Colonic mucosa (tissue), 4 donors: ENCODE measurements at regions not wholly inside any gene's neighbourhood (a gene's known extent, or its start where the extent isn't known, plus 50 kb on each side); places are given as distances from the start of the nearest gene placed in this dataset.
"Not testable (repeated sequence)": the region's sequence is repeated elsewhere in the genome, so short reads cannot be mapped to it uniquely, and the experiment has no call there.

ENCODE experiments used
- DNase-seq: peaks from one replicate; pipeline ENCODE4 v3.0.0-alpha.2; 2020
- H3K27ac ChIP-seq: fragments of 200-600 bp; one replicate; pipeline ENCODE4 v1.8.0; 2021
- H3K27me3 ChIP-seq: fragments of 200-600 bp; one replicate; pipeline ENCODE4 v1.8.0; 2021
- H3K36me3 ChIP-seq: fragments of 200-600 bp; one replicate; pipeline ENCODE4 v1.8.0; 2021
- H3K4me1 ChIP-seq: fragments of 200-600 bp; one replicate; pipeline ENCODE4 v1.8.0; 2021; ENCODE audit warnings: mild to moderate bottlenecking
- H3K4me3 ChIP-seq: fragments of 200-600 bp; one replicate; pipeline ENCODE4 v1.8.0; 2021
- H3K9ac ChIP-seq, 2 donors: one replicate each; pipeline ENCODE4 v1.7.0; 2013; ENCODE audit warnings: control low read depth in 2 of 2, low read depth in 2 of 2, low read length in 2 of 2
- H3K9me3 ChIP-seq: fragments of 200-600 bp; one replicate; pipeline ENCODE4 v1.8.0; 2021
- CTCF ChIP-seq: fragments of 200-600 bp; IDR thresholded peaks from one replicate; pipeline ENCODE4 v1.8.0; 2022; ENCODE audit warnings: antibody characterized with exemption, mild to moderate bottlenecking
- intact Hi-C: fragments of 100-400 bp; cut with DNase I; formaldehyde crosslinking; loops from one replicate; pipeline ENCODE4 v1.14.1; 2022
- donor health status: healthy.
- donor health status: DM: no; HTN: no; CAD: no.
- donor health status: DM: no; HTN: no; CAD: no.

- no peaks in the 10 kb centered on the region for H3K9me3 ChIP-seq
- H3K27ac ChIP-seq, result no peak overlapping the region
- no peak for DNase-seq
- TF ChIP-seq CTCF, result no peak
- no peak overlapping the region for H3K9ac ChIP-seq
- H3K36me3 ChIP-seq, result no peaks in the 10 kb centered on the region
- intact Hi-C loops, result no loop called here
- H3K4me1 ChIP-seq, result no peaks in the 10 kb centered on the region
- H3K27me3 ChIP-seq, result no peaks in the 10 kb centered on the region
- H3K4me3 ChIP-seq, result no peak overlapping the region
Measured at GRCh38 chr3:20945892-20946291, 759.9 kb upstream of the SGO1 start.

- no peak overlapping the region for H3K4me3 ChIP-seq
- H3K4me1 ChIP-seq, result no peaks in the 10 kb centered on the region
- no peak overlapping the region for H3K9ac ChIP-seq
- no peak for DNase-seq
- H3K27me3 ChIP-seq, result no peaks in the 10 kb centered on the region
- no peaks in the 10 kb centered on the region for H3K36me3 ChIP-seq
- no peak overlapping the region for H3K27ac ChIP-seq
- H3K9me3 ChIP-seq, result no peaks in the 10 kb centered on the region
- intact Hi-C loops, result no loop called here
- no peak for TF ChIP-seq CTCF
Measured at GRCh38 chr3:20935791-20936190, 749.8 kb upstream of the SGO1 start.

- intact Hi-C loops, result no loop called here
- Histone ChIP-seq H3K27me3 (no peaks in the 10 kb centered on the region), H3K4me1 (no peaks in the 10 kb centered on the region), H3K27ac (no peak overlapping the region), H3K4me3 (no peak overlapping the region), H3K36me3 (no peaks in the 10 kb centered on the region), H3K9me3 (no peaks in the 10 kb centered on the region), H3K9ac (no peak overlapping the region)
- DNase-seq, result no peak
- TF ChIP-seq CTCF, result no peak
Measured at GRCh38 chr3:20931834-20932233, 745.8 kb upstream of the SGO1 start.

- intact Hi-C loops, result no loop called here
- Histone ChIP-seq H3K27ac (no peak overlapping the region), H3K27me3 (no peaks in the 10 kb centered on the region), H3K9me3 (no peaks in the 10 kb centered on the region), H3K9ac (no peak overlapping the region), H3K36me3 (no peaks in the 10 kb centered on the region), H3K4me1 (no peaks in the 10 kb centered on the region), H3K4me3 (no peak overlapping the region)
- TF ChIP-seq CTCF, result no peak
- no peak for DNase-seq
Measured at GRCh38 chr3:20930034-20930433, 744.0 kb upstream of the SGO1 start.

- Histone ChIP-seq H3K9me3 (no peaks in the 10 kb centered on the region), H3K9ac (no peak overlapping the region), H3K36me3 (no peaks in the 10 kb centered on the region), H3K4me3 (no peak overlapping the region), H3K4me1 (no peaks in the 10 kb centered on the region), H3K27me3 (no peaks in the 10 kb centered on the region), H3K27ac (no peak overlapping the region)
- DNase-seq, result no peak
- intact Hi-C loops, result no loop called here
- no peak for TF ChIP-seq CTCF
Measured at GRCh38 chr3:20924646-20925385, 738.8 kb upstream of the SGO1 start.

GRCh38 chr3:20921112-20921511 is 735.1 kb upstream of the SGO1 start:
- H3K4me1 ChIP-seq, intact Hi-C loops, H3K27me3 ChIP-seq, H3K9ac ChIP-seq, H3K27ac ChIP-seq, H3K4me3 ChIP-seq, H3K9me3 ChIP-seq, H3K36me3 ChIP-seq, DNase-seq: not testable (repeated sequence)
